ENCODE measurements at regions not wholly inside any gene's neighbourhood (a gene's known extent, or its start where the extent isn't known, plus 50 kb on each side); places are given as distances from the start of the nearest gene placed in this dataset.

GRCh38 chr1:199684686-199685273 is 342.7 kb upstream of the NR5A2 start:
- no peaks in the 10 kb centered on the region for H3K36me3 Mint-ChIP-seq
- ATAC-seq, result peak; percentile 44 to 62
- DNase-seq (ENCODE audit: low spot score in 2 of 2), result peak in 1 of 2 donors; percentile 12
- H3K27ac Mint-ChIP-seq, result no peak overlapping the region
- no peaks in the 10 kb centered on the region for H3K9me3 Mint-ChIP-seq

- DNase-seq (ENCODE audit: low spot score in 2 of 2) (no peak), ATAC-seq (no peak)
- Mint-ChIP-seq H3K27ac (no peak overlapping the region), H3K9me3 (no peaks in the 10 kb centered on the region), H3K36me3 (no peaks in the 10 kb centered on the region)
Observed at GRCh38 chr1:199685369-199685768, 342.1 kb upstream of the NR5A2 start.

GRCh38 chr1:199687321-199687720 is 340.2 kb upstream of the NR5A2 start:
- Mint-ChIP-seq H3K9me3 (no peaks in the 10 kb centered on the region), H3K27ac (no peak overlapping the region), H3K36me3 (no peaks in the 10 kb centered on the region)
- ATAC-seq (no peak), DNase-seq (ENCODE audit: low spot score in 2 of 2) (no peak)

- ATAC-seq (no peak), DNase-seq (ENCODE audit: low spot score in 2 of 2) (no peak)
- H3K36me3 Mint-ChIP-seq, result no peaks in the 10 kb centered on the region
- H3K27ac Mint-ChIP-seq, result no peak overlapping the region
- no peaks in the 10 kb centered on the region for H3K9me3 Mint-ChIP-seq
Observed at GRCh38 chr1:199688133-199688676, 339.3 kb upstream of the NR5A2 start.

- H3K27ac Mint-ChIP-seq, result no peak overlapping the region
- no peaks in the 10 kb centered on the region for H3K36me3 Mint-ChIP-seq
- ATAC-seq (no peak), DNase-seq (ENCODE audit: low spot score in 2 of 2) (no peak)
- H3K9me3 Mint-ChIP-seq, result no peaks in the 10 kb centered on the region
Observed at GRCh38 chr1:199688774-199689173, 338.7 kb upstream of the NR5A2 start.

GRCh38 chr1:199690496-199690895 is 337.0 kb upstream of the NR5A2 start:
- Mint-ChIP-seq H3K36me3 (no peaks in the 10 kb centered on the region), H3K27ac (no peak overlapping the region), H3K9me3 (no peaks in the 10 kb centered on the region)
- ATAC-seq (no peak), DNase-seq (ENCODE audit: low spot score in 2 of 2) (no peak)

GRCh38 chr1:199691540-199691939 is 336.0 kb upstream of the NR5A2 start:
- ATAC-seq (no peak), DNase-seq (ENCODE audit: low spot score in 2 of 2) (no peak)
- H3K27ac Mint-ChIP-seq, result no peak overlapping the region
- H3K36me3 Mint-ChIP-seq, result no peaks in the 10 kb centered on the region
- no peaks in the 10 kb centered on the region for H3K9me3 Mint-ChIP-seq

- no peak for ATAC-seq
Observed at GRCh38 chr1:199693724-199694123, 333.8 kb upstream of the NR5A2 start.

GRCh38 chr1:199696225-199696624 is 331.3 kb upstream of the NR5A2 start:
- Mint-ChIP-seq H3K9me3 (no peaks in the 10 kb centered on the region), H3K27ac (no peak overlapping the region), H3K36me3 (no peaks in the 10 kb centered on the region)
- ATAC-seq (no peak), DNase-seq (ENCODE audit: low spot score in 2 of 2) (no peak)

More at GRCh38 chr1:199693724-199694123, 333.8 kb upstream of the NR5A2 start:
- H3K36me3 Mint-ChIP-seq, result no peaks in the 10 kb centered on the region
- DNase-seq (ENCODE audit: low spot score in 2 of 2), result no peak
- no peak overlapping the region for H3K27ac Mint-ChIP-seq
- no peaks in the 10 kb centered on the region for H3K9me3 Mint-ChIP-seq

GRCh38 chr1:199698222-199698621 is 329.3 kb upstream of the NR5A2 start:
- Mint-ChIP-seq H3K27ac (no peak overlapping the region), H3K9me3 (no peaks in the 10 kb centered on the region), H3K36me3 (no peaks in the 10 kb centered on the region)
- no peak for ATAC-seq
- DNase-seq (ENCODE audit: low spot score in 2 of 2), result no peak

GRCh38 chr1:199700551-199700950 is 327.0 kb upstream of the NR5A2 start:
- no peak for ATAC-seq
- H3K36me3 Mint-ChIP-seq, result no peaks in the 10 kb centered on the region

GRCh38 chr1:199701726-199702125 is 325.8 kb upstream of the NR5A2 start:
- Mint-ChIP-seq H3K27ac (no peak overlapping the region), H3K9me3 (no peaks in the 10 kb centered on the region), H3K36me3 (no peaks in the 10 kb centered on the region)
- DNase-seq (ENCODE audit: low spot score in 2 of 2) (no peak), ATAC-seq (no peak)

More at GRCh38 chr1:199700551-199700950, 327.0 kb upstream of the NR5A2 start:
- Mint-ChIP-seq H3K9me3 (no peaks in the 10 kb centered on the region), H3K27ac (no peak overlapping the region)
- no peak for DNase-seq (ENCODE audit: low spot score in 2 of 2)

GRCh38 chr1:199704231-199704630 is 323.3 kb upstream of the NR5A2 start:
- Mint-ChIP-seq H3K27ac (no peak overlapping the region), H3K9me3 (no peaks in the 10 kb centered on the region), H3K36me3 (no peaks in the 10 kb centered on the region)
- ATAC-seq (no peak), DNase-seq (ENCODE audit: low spot score in 2 of 2) (no peak)

- Mint-ChIP-seq H3K27ac (no peak overlapping the region), H3K36me3 (peaks cover 6 to 8% of the 10 kb centered on the region in 2 donors), H3K9me3 (peaks cover 6 to 8% of the 10 kb centered on the region in 2 donors)
- DNase-seq (ENCODE audit: low spot score in 2 of 2) (no peak), ATAC-seq (peak in 1 of 2 donors; percentile 56)
Observed at GRCh38 chr1:199705825-199706224, 321.7 kb upstream of the NR5A2 start.

GRCh38 chr1:199706826-199707606 is 320.5 kb upstream of the NR5A2 start:
- peaks cover 17 to 18% of the 10 kb centered on the region in 2 donors for H3K36me3 Mint-ChIP-seq
- no peak for ATAC-seq
- H3K27ac Mint-ChIP-seq, result no peak overlapping the region
- H3K9me3 Mint-ChIP-seq, result peaks cover 18 to 19% of the 10 kb centered on the region in 2 donors
- DNase-seq (ENCODE audit: low spot score in 2 of 2), result no peak

- DNase-seq (ENCODE audit: low spot score in 2 of 2) (no peak), ATAC-seq (no peak)
- Mint-ChIP-seq H3K9me3 (peaks cover 20 to 24% of the 10 kb centered on the region in 2 donors), H3K36me3 (peaks cover 18 to 19% of the 10 kb centered on the region in 2 donors), H3K27ac (no peak overlapping the region)
Observed at GRCh38 chr1:199710974-199711373, 316.5 kb upstream of the NR5A2 start.

- DNase-seq (ENCODE audit: low spot score in 2 of 2) (no peak), ATAC-seq (no peak)
- Mint-ChIP-seq H3K36me3 (peaks cover 4 to 5% of the 10 kb centered on the region in 2 donors), H3K27ac (no peak overlapping the region), H3K9me3 (peaks cover 3 to 9% of the 10 kb centered on the region in 2 donors)
Observed at GRCh38 chr1:199716729-199717128, 310.8 kb upstream of the NR5A2 start.

Measured in activated naive CD4-positive, alpha-beta T cell treated with anti-CD3 and anti-CD28 coated beads, Interleukin-2, amount 50 U/mL, for 72 hours (primary cell).